DND-41 (cell line): ENCODE measurements at regions not wholly inside any gene's neighbourhood (a gene's known extent, or its start where the extent isn't known, plus 50 kb on each side); places are given as distances from the start of the nearest gene placed in this dataset.

Experiments used
- ATAC-seq: fragments of 200-7000 bp; cut with Tn5 transposase; 3 replicates; pipeline ENCODE4 v1.9.1; 2021; ENCODE audit warnings: low read depth; ENCODE audit not compliant: insufficient read depth
- DNase-seq: peaks from one replicate; pipeline ENCODE4 v3.0.0-alpha.2; 2020
- H2AFZ ChIP-seq: 2 replicates; pipeline ENCODE4 v1.6.0; 2012; ENCODE audit warnings: low read depth, low read length
- H3K27ac ChIP-seq: 2 replicates; pipeline ENCODE4 v1.5.1; 2012; ENCODE audit warnings: low read length, inconsistent platforms
- H3K27me3 ChIP-seq: fragments of 200-600 bp; sonication (generic); 2 replicates; pipeline ENCODE4 v1.6.0; 2012; ENCODE audit warnings: low read length, mild to moderate bottlenecking, inconsistent platforms; ENCODE audit not compliant: insufficient read depth, poor library complexity
- H3K36me3 ChIP-seq: 2 replicates; pipeline ENCODE4 v1.5.1; 2012; ENCODE audit warnings: low read length, inconsistent platforms; ENCODE audit not compliant: insufficient read depth
- H3K4me1 ChIP-seq: 2 replicates; pipeline ENCODE4 v1.5.1; 2012; ENCODE audit warnings: mild to moderate bottlenecking, low read length; ENCODE audit not compliant: insufficient read depth
- H3K4me2 ChIP-seq: 2 replicates; pipeline ENCODE4 v1.6.0; 2012; ENCODE audit warnings: mild to moderate bottlenecking, moderate library complexity, low read length, inconsistent platforms; ENCODE audit not compliant: insufficient read depth
- H3K4me3 ChIP-seq, 2 experiments: fragments of 200-600 bp in 1 of 2; shearing (Covaris generic) in 1 of 2; 2 replicates each; pipeline ENCODE4 v1.5.1; 2012 to 2016; ENCODE audit warnings: inconsistent platforms in 2 of 2, low read length in 2 of 2, mild to moderate bottlenecking in 2 of 2, low read depth in 1 of 2, moderate library complexity in 1 of 2
- H3K79me2 ChIP-seq: 2 replicates; pipeline ENCODE4 v1.6.0; 2012; ENCODE audit warnings: low read length, inconsistent platforms; ENCODE audit not compliant: insufficient read depth
- H3K9ac ChIP-seq: 2 replicates; pipeline ENCODE4 v1.6.0; 2012; ENCODE audit warnings: low read depth, mild to moderate bottlenecking, inconsistent platforms, low read length, moderate library complexity
- H3K9me3 ChIP-seq: 2 replicates; pipeline ENCODE4 v1.5.1; 2012; ENCODE audit warnings: low read length, moderate library complexity, mild to moderate bottlenecking, inconsistent platforms; ENCODE audit not compliant: insufficient read depth, severe bottlenecking
- H4K20me1 ChIP-seq: 2 replicates; pipeline ENCODE4 v1.6.0; 2012; ENCODE audit warnings: low read length; ENCODE audit not compliant: insufficient read depth
- EZH2 ChIP-seq: IDR thresholded peaks from 3 replicates; pipeline ENCODE4 v1.6.1; 2012; ENCODE audit warnings: borderline replicate concordance, low read depth, mild to moderate bottlenecking, moderate library complexity, low read length, inconsistent platforms; ENCODE audit not compliant: severe bottlenecking
- TF ChIP-seq, protein P1 (sequence below): IDR thresholded peaks from 2 replicates; pipeline ENCODE4 v1.5.1; 2012; ENCODE audit warnings: borderline replicate concordance, low read length, moderate library complexity, mild to moderate bottlenecking; ENCODE audit not compliant: poor library complexity, severe bottlenecking; ENCODE audit errors: extremely low read depth

- no peak for ATAC-seq
- Histone ChIP-seq H3K9ac (no peak overlapping the region), H3K4me1 (peaks cover under 1% of the 10 kb centered on the region; the same call in 1 of the 2 replicates), H3K9me3 (no peaks in the 10 kb centered on the region), H3K79me2 (no peaks in the 10 kb centered on the region), H3K4me3 (no peak overlapping the region), H3K27ac (no peak overlapping the region), H3K36me3 (no peaks in the 10 kb centered on the region), H3K27me3 (no peaks in the 10 kb centered on the region), H2AFZ (no peak overlapping the region), H3K4me2 (no peak overlapping the region), H4K20me1 (no peaks in the 10 kb centered on the region)
- TF ChIP-seq, protein P1, sequence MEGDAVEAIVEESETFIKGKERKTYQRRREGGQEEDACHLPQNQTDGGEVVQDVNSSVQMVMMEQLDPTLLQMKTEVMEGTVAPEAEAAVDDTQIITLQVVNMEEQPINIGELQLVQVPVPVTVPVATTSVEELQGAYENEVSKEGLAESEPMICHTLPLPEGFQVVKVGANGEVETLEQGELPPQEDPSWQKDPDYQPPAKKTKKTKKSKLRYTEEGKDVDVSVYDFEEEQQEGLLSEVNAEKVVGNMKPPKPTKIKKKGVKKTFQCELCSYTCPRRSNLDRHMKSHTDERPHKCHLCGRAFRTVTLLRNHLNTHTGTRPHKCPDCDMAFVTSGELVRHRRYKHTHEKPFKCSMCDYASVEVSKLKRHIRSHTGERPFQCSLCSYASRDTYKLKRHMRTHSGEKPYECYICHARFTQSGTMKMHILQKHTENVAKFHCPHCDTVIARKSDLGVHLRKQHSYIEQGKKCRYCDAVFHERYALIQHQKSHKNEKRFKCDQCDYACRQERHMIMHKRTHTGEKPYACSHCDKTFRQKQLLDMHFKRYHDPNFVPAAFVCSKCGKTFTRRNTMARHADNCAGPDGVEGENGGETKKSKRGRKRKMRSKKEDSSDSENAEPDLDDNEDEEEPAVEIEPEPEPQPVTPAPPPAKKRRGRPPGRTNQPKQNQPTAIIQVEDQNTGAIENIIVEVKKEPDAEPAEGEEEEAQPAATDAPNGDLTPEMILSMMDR, result no peak
- TF ChIP-seq EZH2, result no peak
- DNase-seq, result no peak
These were observed 243.0 kb downstream of the CD83 start for GRCh38 chr6:14360565-14360964.

GRCh38 chr6:14361297-14361696 is 243.7 kb downstream of the CD83 start:
- Histone ChIP-seq H3K27ac (no peak overlapping the region), H3K4me1 (no peaks in the 10 kb centered on the region), H3K4me2 (no peak overlapping the region), H4K20me1 (no peaks in the 10 kb centered on the region), H2AFZ (no peak overlapping the region), H3K9ac (no peak overlapping the region), H3K79me2 (no peaks in the 10 kb centered on the region), H3K27me3 (no peaks in the 10 kb centered on the region), H3K9me3 (no peaks in the 10 kb centered on the region), H3K4me3 (no peak overlapping the region), H3K36me3 (no peaks in the 10 kb centered on the region)
- DNase-seq (no peak), ATAC-seq (no peak)
- TF ChIP-seq, protein P1, result no peak

DNA sequence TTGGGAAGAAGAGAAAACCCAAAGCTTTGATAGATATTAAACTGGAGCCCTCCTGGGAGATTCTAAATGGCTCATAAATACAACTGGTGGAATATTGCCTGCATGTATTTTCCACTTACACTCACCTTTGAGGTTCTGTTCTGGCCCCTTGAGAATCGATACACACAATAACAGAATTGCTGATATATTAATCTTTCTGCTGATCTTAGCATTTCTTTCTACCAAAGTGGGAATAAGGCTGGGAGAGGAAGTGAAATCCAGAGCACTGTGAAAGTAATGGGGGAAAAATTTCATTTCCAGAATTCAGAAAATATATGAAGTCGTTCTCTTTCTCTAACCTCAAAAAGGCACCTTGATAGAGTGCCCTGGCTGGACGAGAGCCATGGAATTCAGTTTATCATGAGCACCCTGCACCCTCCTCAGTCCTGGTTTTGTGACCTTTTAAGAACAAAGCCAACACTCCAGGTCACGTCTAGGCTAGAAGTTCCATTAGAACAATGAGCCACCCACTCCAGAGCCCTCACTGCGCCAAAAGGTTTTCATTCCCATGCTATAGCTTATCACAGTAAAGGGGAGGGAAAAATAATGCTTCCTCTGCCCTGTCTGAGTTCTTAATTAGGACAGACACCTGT is 244.5 kb downstream of the CD83 start:
- ATAC-seq (no peak), DNase-seq (no peak)
- TF ChIP-seq, protein P1, result no peak
- no peak for TF ChIP-seq EZH2
- no peaks in the 10 kb centered on the region for H3K27me3 ChIP-seq
- H3K79me2 ChIP-seq, result no peaks in the 10 kb centered on the region
- H2AFZ ChIP-seq, result no peak overlapping the region
- H3K27ac ChIP-seq, result no peak overlapping the region
- H3K9ac ChIP-seq, result no peak overlapping the region
- no peak overlapping the region for H3K4me3 ChIP-seq
- no peaks in the 10 kb centered on the region for H3K9me3 ChIP-seq
- no peak overlapping the region for H3K4me2 ChIP-seq
- H3K36me3 ChIP-seq, result no peaks in the 10 kb centered on the region
- H4K20me1 ChIP-seq, result no peaks in the 10 kb centered on the region
- no peaks in the 10 kb centered on the region for H3K4me1 ChIP-seq

GRCh38 chr6:14364370-14364769 is 246.8 kb downstream of the CD83 start:
- Histone ChIP-seq H3K27me3 (no peaks in the 10 kb centered on the region), H3K4me2 (no peak overlapping the region), H3K9me3 (no peaks in the 10 kb centered on the region), H2AFZ (no peak overlapping the region), H3K4me1 (no peaks in the 10 kb centered on the region), H3K4me3 (no peak overlapping the region), H3K36me3 (no peaks in the 10 kb centered on the region), H4K20me1 (no peaks in the 10 kb centered on the region), H3K9ac (no peak overlapping the region), H3K27ac (no peak overlapping the region), H3K79me2 (no peaks in the 10 kb centered on the region)
- DNase-seq, result no peak
- no peak for TF ChIP-seq EZH2
- TF ChIP-seq, protein P1, result no peak
- ATAC-seq, result no peak
